GM23248 (cell line): ENCODE measurements at regions not wholly inside any gene's neighbourhood (a gene's known extent, or its start where the extent isn't known, plus 50 kb on each side); places are given as distances from the start of the nearest gene placed in this dataset. TPM values are rescaled to one million over a fixed set of nuclear protein-coding genes. Genes with fewer than 3 reads are reported as not detected.
A peak's percentile ranks its signal among the peaks of the same experiment; 100 is the strongest.

Source experiments
- DNase-seq: peaks from one replicate; pipeline ENCODE4 v3.0.0-alpha.2; 2015
- H2AFZ ChIP-seq: fragments of 200-600 bp; sonication (generic); 2 replicates; pipeline ENCODE4 v1.6.1; 2016; ENCODE audit warnings: antibody characterized with exemption
- H3F3A ChIP-seq: fragments of 200-600 bp; sonication (generic); 2 replicates; pipeline ENCODE4 v1.6.1; 2016; ENCODE audit warnings: mild to moderate bottlenecking, antibody characterized with exemption, mixed run types; ENCODE audit not compliant: insufficient read depth
- H3K27ac ChIP-seq: fragments of 200-600 bp; sonication (generic); 2 replicates; pipeline ENCODE4 v1.5.1; 2016; ENCODE audit warnings: mild to moderate bottlenecking
- H3K27me3 ChIP-seq: fragments of 200-600 bp; sonication (generic); replicated peaks from 2 replicates; pipeline ENCODE4 v1.6.1; 2016; ENCODE audit warnings: mild to moderate bottlenecking; ENCODE audit not compliant: insufficient read depth
- H3K36me3 ChIP-seq: fragments of 200-600 bp; sonication (generic); 2 replicates; pipeline ENCODE4 v1.6.1; 2016; ENCODE audit warnings: low read depth, mild to moderate bottlenecking
- H3K4me1 ChIP-seq: fragments of 200-600 bp; sonication (generic); 2 replicates; pipeline ENCODE4 v1.6.1; 2016; ENCODE audit warnings: mild to moderate bottlenecking; ENCODE audit not compliant: insufficient read depth
- H3K4me2 ChIP-seq: fragments of 200-600 bp; sonication (generic); one replicate; pipeline ENCODE4 v1.6.1; 2016; ENCODE audit warnings: mild to moderate bottlenecking; ENCODE audit not compliant: unreplicated experiment
- H3K4me3 ChIP-seq: fragments of 200-600 bp; sonication (generic); 2 replicates; pipeline ENCODE4 v1.5.1; 2016; ENCODE audit warnings: mild to moderate bottlenecking
- H3K79me2 ChIP-seq: fragments of 200-600 bp; sonication (generic); 2 replicates; pipeline ENCODE4 v1.6.1; 2016; ENCODE audit warnings: mild to moderate bottlenecking; ENCODE audit not compliant: insufficient read depth
- H3K9ac ChIP-seq: fragments of 200-600 bp; sonication (generic); 2 replicates; pipeline ENCODE4 v1.6.1; 2016; ENCODE audit warnings: mild to moderate bottlenecking
- H3K9me2 ChIP-seq: fragments of 200-600 bp; sonication (generic); 2 replicates; pipeline ENCODE4 v1.6.1; 2016; ENCODE audit warnings: mixed run types, mild to moderate bottlenecking, moderate library complexity; ENCODE audit not compliant: insufficient read depth
- H3K9me3 ChIP-seq: fragments of 200-600 bp; sonication (generic); one replicate; pipeline ENCODE4 v1.6.1; 2017; ENCODE audit warnings: low read depth
- H4K20me1 ChIP-seq: fragments of 200-600 bp; sonication (generic); 2 replicates; pipeline ENCODE4 v1.6.0; 2016; ENCODE audit not compliant: insufficient read depth
- EZH2 ChIP-seq: fragments of 200-600 bp; sonication (generic); IDR thresholded peaks from 2 replicates; pipeline ENCODE4 v1.6.1; 2018; ENCODE audit warnings: antibody characterized with exemption, mild to moderate bottlenecking; ENCODE audit not compliant: insufficient read depth, poor library complexity, severe bottlenecking
- EZH2phosphoT487 ChIP-seq: fragments of 200-600 bp; sonication (generic); IDR thresholded peaks from 2 replicates; pipeline ENCODE4 v1.6.1; 2018; ENCODE audit warnings: antibody characterized with exemption, moderate library complexity, mild to moderate bottlenecking, low read depth; ENCODE audit not compliant: insufficient read depth
- WGBS, 2 experiments: methylation state at CpG; one replicate each; pipeline ENCODE4 v1.1.6; 2015 to 2017; ENCODE audit warnings: low lambda C conversion rate in 2 of 2, low coverage in 1 of 2; ENCODE audit errors: missing lambda C conversion rate in 2 of 2; 5-methylcytosine and 5-hydroxymethylcytosine counted together
- in situ Hi-C: fragments of 300-500 bp; cut with MboI; formaldehyde crosslinking; loops from 2 replicates; pipeline ENCODE4 v1.15.0; 2020
- small RNA-seq: library from RNA; depleted of rRNA; stranded (forward); fragments of <200 nt; gene quantifications from one replicate; pipeline ENCODE3, GENCODE V24; 2014; ENCODE audit warnings: low read depth, low replicate concordance

GRCh38 chr18:52286675-52287074, 53.3 kb upstream of the DCC start:
- DNase-seq, result no peak
- no peaks in the 10 kb centered on the region for H3K27me3 ChIP-seq
- H3F3A ChIP-seq, result no peaks in the 10 kb centered on the region
- in situ Hi-C loops, result loop anchor here (25.0 kb wide), 2 partner anchors 101 to 624 kb away; no protein-coding TSS in a partner anchor
- no peaks in the 10 kb centered on the region for H3K4me1 ChIP-seq
- TF ChIP-seq EZH2phosphoT487 (no peak), EZH2 (no peak)
- no peaks in the 10 kb centered on the region for H3K36me3 ChIP-seq
- H2AFZ ChIP-seq, result no peak overlapping the region
- no peaks in the 10 kb centered on the region for H3K9me2 ChIP-seq
- no peaks in the 10 kb centered on the region for H4K20me1 ChIP-seq
- H3K27ac ChIP-seq, result no peak overlapping the region
- no peak overlapping the region for H3K4me3 ChIP-seq
- H3K9ac ChIP-seq, result no peak overlapping the region
- H3K79me2 ChIP-seq, result no peaks in the 10 kb centered on the region
- WGBS, 2 experiments, result 60 to 63% methylated on average over 6 of the region's 6 CpGs
- H3K4me2 ChIP-seq, result no peak overlapping the region
- no peaks in the 10 kb centered on the region for H3K9me3 ChIP-seq

GRCh38 chr18:52287151-52287550, 52.8 kb upstream of the DCC start:
- H3K4me2 ChIP-seq, result no peak overlapping the region
- TF ChIP-seq EZH2phosphoT487 (no peak), EZH2 (no peak)
- WGBS, 2 experiments, result 11 to 16% methylated on average over 1 of the region's 1 CpG
- in situ Hi-C loops, result loop anchor here (25.0 kb wide), 2 partner anchors 100 to 625 kb away; no protein-coding TSS in a partner anchor
- no peaks in the 10 kb centered on the region for H3K9me2 ChIP-seq
- no peak for DNase-seq
- H3K79me2 ChIP-seq, result no peaks in the 10 kb centered on the region
- no peaks in the 10 kb centered on the region for H3K4me1 ChIP-seq
- H3K27ac ChIP-seq, result no peak overlapping the region
- no peak overlapping the region for H3K9ac ChIP-seq
- H3K9me3 ChIP-seq, result no peaks in the 10 kb centered on the region
- no peak overlapping the region for H2AFZ ChIP-seq
- H4K20me1 ChIP-seq, result no peaks in the 10 kb centered on the region
- H3F3A ChIP-seq, result no peaks in the 10 kb centered on the region
- H3K27me3 ChIP-seq, result no peaks in the 10 kb centered on the region
- no peaks in the 10 kb centered on the region for H3K36me3 ChIP-seq
- no peak overlapping the region for H3K4me3 ChIP-seq

GRCh38 chr18:52288403-52289004, 51.5 kb upstream of the DCC start:
- WGBS, 2 experiments, result 28 to 32% methylated on average over 7 of the region's 7 CpGs
- Histone ChIP-seq H3K27ac (no peak overlapping the region), H3K36me3 (no peaks in the 10 kb centered on the region), H3K79me2 (no peaks in the 10 kb centered on the region), H4K20me1 (no peaks in the 10 kb centered on the region), H3K9me2 (no peaks in the 10 kb centered on the region), H3K4me2 (no peak overlapping the region), H3K9me3 (no peaks in the 10 kb centered on the region), H3K4me1 (no peaks in the 10 kb centered on the region), H3K27me3 (no peaks in the 10 kb centered on the region), H2AFZ (no peak overlapping the region), H3K4me3 (no peak overlapping the region), H3K9ac (no peak overlapping the region), H3F3A (no peaks in the 10 kb centered on the region)
- no peak for TF ChIP-seq EZH2
- no peak for TF ChIP-seq EZH2phosphoT487
- peak; percentile 13 for DNase-seq
- in situ Hi-C loops, result loop anchor here (25.0 kb wide), 2 partner anchors 99 to 626 kb away; no protein-coding TSS in a partner anchor

- Histone ChIP-seq H3K79me2 (no peaks in the 10 kb centered on the region), H3K9ac (no peak overlapping the region), H3K9me3 (no peaks in the 10 kb centered on the region), H3K9me2 (no peaks in the 10 kb centered on the region), H3F3A (no peaks in the 10 kb centered on the region), H2AFZ (no peak overlapping the region), H3K27ac (no peak overlapping the region), H3K4me3 (no peak overlapping the region), H3K27me3 (no peaks in the 10 kb centered on the region), H4K20me1 (no peaks in the 10 kb centered on the region), H3K4me1 (no peaks in the 10 kb centered on the region), H3K4me2 (no peak overlapping the region), H3K36me3 (no peaks in the 10 kb centered on the region)
- TF ChIP-seq EZH2phosphoT487, result no peak
- in situ Hi-C loops, result loop anchor here (25.0 kb wide), 2 partner anchors 98 to 627 kb away; no protein-coding TSS in a partner anchor
- WGBS, 2 experiments, result 40 to 48% methylated on average over 1 of the region's 1 CpG
- DNase-seq, result no peak
Measured at GRCh38 chr18:52289392-52289791, 50.6 kb upstream of the DCC start.

Small RNA genes in the stretch of these regions (small RNA-seq; reads per million reads assigned to genes)
- not detected for gene RNU1-46P
